ENCODE measurements at regions not wholly inside any gene's neighbourhood (a gene's known extent, or its start where the extent isn't known, plus 50 kb on each side); places are given as distances from the start of the nearest gene placed in this dataset.

DNA sequence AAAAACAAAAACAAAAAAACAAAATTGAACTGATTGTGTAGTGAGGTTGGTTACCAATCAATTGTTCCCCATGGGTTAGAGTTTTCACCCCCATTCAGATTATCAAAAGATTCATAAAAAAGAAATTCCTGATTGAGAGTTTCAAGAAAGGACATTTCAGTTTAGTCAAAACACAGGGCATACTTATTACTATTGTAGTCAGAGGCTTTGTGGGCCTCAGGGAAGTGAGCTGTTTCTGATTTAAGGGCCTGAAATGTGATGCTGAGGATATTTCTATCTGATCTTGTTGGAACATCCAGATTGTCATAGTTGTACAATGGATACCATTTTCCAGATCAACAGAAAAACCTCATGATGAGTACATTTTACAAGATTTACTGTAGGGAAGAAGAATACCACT lies 368.1 kb upstream of the NETO1 start:
- no peak for DNase-seq (ENCODE audit: extremely low read depth, low read depth)
- TF ChIP-seq CTCF (IDR thresholded peaks at IDR 0.05; ENCODE audit: low read depth, low read length), result no peak

DNA sequence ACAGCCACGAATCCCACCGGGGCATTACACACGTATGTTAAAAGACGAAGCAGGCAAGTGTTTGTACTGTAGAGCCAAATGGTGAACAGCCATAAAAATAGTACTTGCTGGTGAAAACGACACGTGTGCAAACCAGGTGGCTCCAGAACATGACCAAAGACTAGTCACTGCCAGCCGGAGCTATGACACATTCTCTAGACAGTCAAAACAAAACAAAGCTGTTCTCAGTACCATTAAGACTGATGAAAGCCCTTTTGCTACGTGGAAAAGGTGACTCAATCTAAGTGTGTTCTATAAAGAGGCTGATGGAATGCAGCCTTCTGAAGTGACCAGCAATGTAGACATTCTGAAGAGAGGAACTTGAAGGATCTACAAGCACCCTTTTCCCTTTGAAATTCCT lies 367.7 kb upstream of the NETO1 start:
- DNase-seq (ENCODE audit: extremely low read depth, low read depth), result peak; percentile 31
- no peak for TF ChIP-seq CTCF (IDR thresholded peaks at IDR 0.05; ENCODE audit: low read depth, low read length)

DNA sequence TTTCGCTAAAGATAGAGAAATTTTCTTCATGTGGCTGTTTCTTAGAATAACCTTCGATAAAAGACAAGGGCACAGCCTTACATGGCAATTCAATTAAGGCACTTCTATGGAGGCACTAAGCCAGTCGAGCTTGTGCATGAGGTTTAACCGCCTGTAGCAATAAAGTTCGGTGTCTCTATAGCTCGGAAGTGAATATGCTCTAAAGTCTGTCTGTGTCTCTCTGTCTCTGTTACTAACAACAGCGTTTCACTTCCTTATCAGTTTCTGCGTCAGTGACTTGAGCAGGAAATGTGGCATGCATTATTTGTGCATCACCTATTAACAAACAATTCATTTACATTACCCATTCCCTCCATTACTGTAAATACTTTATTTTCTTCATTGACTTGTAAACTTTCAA lies 365.1 kb upstream of the NETO1 start:
- no peak for DNase-seq (ENCODE audit: extremely low read depth, low read depth)
- TF ChIP-seq CTCF (IDR thresholded peaks at IDR 0.05; ENCODE audit: low read depth, low read length), result no peak

DNA sequence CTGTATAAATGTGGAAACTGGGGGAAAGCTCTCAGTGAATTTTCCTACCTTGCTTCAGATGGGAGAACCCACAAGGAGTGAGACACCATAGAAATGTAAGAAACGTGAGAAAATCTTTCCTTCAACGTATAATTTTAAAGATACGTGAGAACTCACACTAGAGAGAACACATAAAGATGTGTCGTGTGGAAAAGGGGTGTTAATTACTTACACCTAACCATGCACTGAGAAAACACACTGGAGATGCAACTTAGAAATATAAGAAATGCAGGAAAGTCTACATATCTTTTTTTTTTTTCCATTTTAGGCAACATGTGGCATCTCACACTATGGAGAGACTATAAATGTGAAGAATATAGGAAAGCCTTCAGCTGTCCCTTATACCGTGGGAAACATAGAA lies 352.9 kb upstream of the NETO1 start:
- DNase-seq (ENCODE audit: extremely low read depth, low read depth), result no peak
- no peak for TF ChIP-seq CTCF (IDR thresholded peaks at IDR 0.05; ENCODE audit: low read depth, low read length)

- no peak for TF ChIP-seq CTCF (IDR thresholded peaks at IDR 0.05; ENCODE audit: low read depth, low read length)
- DNase-seq (ENCODE audit: extremely low read depth, low read depth), result no peak
These were observed 350.5 kb upstream of the NETO1 start for GRCh38 chr18:73218293-73218692.

DNA sequence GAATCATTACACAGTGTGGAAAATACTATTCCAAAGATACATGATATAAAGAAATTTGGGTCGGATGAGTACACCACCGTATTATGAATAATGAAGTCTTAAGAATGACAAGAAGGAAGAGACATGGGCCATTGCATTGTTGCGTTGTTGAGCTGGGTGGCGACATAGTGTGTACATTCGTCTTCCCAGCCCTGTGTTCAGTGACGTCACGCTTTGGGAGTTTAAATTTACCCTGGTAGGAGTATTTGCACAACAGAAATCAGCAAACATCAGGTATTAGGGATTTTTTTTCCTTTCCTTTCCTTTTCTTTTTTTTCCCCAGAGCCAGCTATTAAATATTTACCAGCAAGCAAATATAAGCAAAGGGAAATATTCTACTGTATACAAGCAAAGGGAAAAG lies 347.2 kb upstream of the NETO1 start:
- no peak for TF ChIP-seq CTCF (IDR thresholded peaks at IDR 0.05; ENCODE audit: low read depth, low read length)
- DNase-seq (ENCODE audit: extremely low read depth, low read depth), result no peak

DNA sequence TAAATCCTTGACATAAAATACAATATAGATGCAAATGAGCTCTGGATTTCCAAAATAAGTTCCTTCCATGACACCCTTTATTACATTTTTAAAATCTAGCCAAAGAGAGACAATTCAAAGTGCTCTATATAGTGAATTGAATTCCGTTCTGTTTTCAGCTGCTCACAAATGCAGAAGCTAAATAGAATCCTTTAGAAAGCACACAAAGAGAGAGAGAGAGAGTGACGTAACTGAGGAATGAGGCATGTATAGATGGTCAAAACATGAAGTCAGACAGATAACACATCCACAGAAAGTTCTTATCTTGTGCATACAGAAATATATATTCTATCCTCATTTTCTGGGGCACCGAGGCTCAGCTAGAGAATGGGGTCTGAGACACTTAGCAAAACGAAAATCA lies 344.7 kb upstream of the NETO1 start:
- DNase-seq (ENCODE audit: extremely low read depth, low read depth), result no peak
- TF ChIP-seq CTCF (IDR thresholded peaks at IDR 0.05; ENCODE audit: low read depth, low read length), result no peak
